Mesenchymal stem cell (in vitro differentiated cells and primary cell): ENCODE measurements at regions not wholly inside any gene's neighbourhood (a gene's known extent, or its start where the extent isn't known, plus 50 kb on each side); places are given as distances from the start of the nearest gene placed in this dataset.

Source experiments
- DNase-seq: peaks from one replicate; pipeline ENCODE4 v3.0.0-alpha.2; 2013
- H2AFZ ChIP-seq: one replicate; pipeline ENCODE4 v1.6.1; 2013; ENCODE audit warnings: low read depth, mild to moderate bottlenecking, control low read depth, inconsistent platforms, low read length, moderate library complexity
- H2AK5ac ChIP-seq: 2 replicates; pipeline ENCODE4 v1.6.1; 2013; ENCODE audit warnings: low read length, moderate library complexity, mild to moderate bottlenecking, inconsistent platforms; ENCODE audit not compliant: severe bottlenecking
- H2BK120ac ChIP-seq: one replicate; pipeline ENCODE4 v1.6.1; 2013; ENCODE audit warnings: low read depth, mild to moderate bottlenecking, inconsistent platforms, low read length, moderate library complexity
- H2BK12ac ChIP-seq, 2 experiments: one replicate each; pipeline ENCODE4 v1.6.1; 2013; ENCODE audit warnings: inconsistent platforms in 2 of 2, low read length in 2 of 2, mild to moderate bottlenecking in 2 of 2, moderate library complexity in 2 of 2, control low read depth in 1 of 2
- H2BK15ac ChIP-seq: one replicate; pipeline ENCODE4 v1.6.1; 2013; ENCODE audit warnings: mild to moderate bottlenecking, low read depth, inconsistent platforms; ENCODE audit not compliant: poor library complexity, severe bottlenecking
- H2BK5ac ChIP-seq: 2 replicates; pipeline ENCODE4 v1.6.1; 2013; ENCODE audit warnings: low read depth, mild to moderate bottlenecking, low read length, control low read depth, inconsistent platforms; ENCODE audit not compliant: poor library complexity, severe bottlenecking
- H3K14ac ChIP-seq, 2 experiments: one replicate each; pipeline ENCODE4 v1.6.1; 2013; ENCODE audit warnings: inconsistent platforms in 2 of 2, low read length in 2 of 2, control low read depth in 1 of 2, mild to moderate bottlenecking in 1 of 2, moderate library complexity in 1 of 2
- H3K18ac ChIP-seq, 2 experiments: one replicate each; pipeline ENCODE4 v1.6.1; 2013; ENCODE audit warnings: inconsistent platforms in 2 of 2, low read length in 2 of 2, control low read depth in 1 of 2, low read depth in 1 of 2, mild to moderate bottlenecking in 1 of 2
- H3K23ac ChIP-seq, 2 experiments: one replicate each; pipeline ENCODE4 v1.6.1; 2013; ENCODE audit warnings: inconsistent platforms in 2 of 2, low read length in 2 of 2, mild to moderate bottlenecking in 2 of 2, moderate library complexity in 2 of 2, control low read depth in 1 of 2
- H3K27ac ChIP-seq: 2 replicates; pipeline ENCODE4 v1.5.1; 2013; ENCODE audit warnings: mild to moderate bottlenecking, moderate library complexity, low read length, control low read depth, inconsistent platforms; ENCODE audit not compliant: poor library complexity, severe bottlenecking
- H3K27me3 ChIP-seq, 2 experiments: 2 replicates each; pipeline versions ENCODE4 v1.6.1 to v1.7.0; 2013; ENCODE audit warnings: low read length in 2 of 2, mild to moderate bottlenecking in 2 of 2, moderate library complexity in 2 of 2, control low read depth in 1 of 2, inconsistent platforms in 1 of 2; ENCODE audit not compliant: control insufficient read depth in 1 of 2, insufficient read depth in 1 of 2
- H3K36me3 ChIP-seq, 2 experiments: 2 replicates each; pipeline versions ENCODE4 v1.6.1 to v1.7.0; 2013; ENCODE audit warnings: low read length in 2 of 2, control low read depth in 1 of 2, inconsistent platforms in 1 of 2, low read depth in 1 of 2, mild to moderate bottlenecking in 1 of 2; ENCODE audit not compliant: insufficient read depth in 2 of 2, control insufficient read depth in 1 of 2
- H3K4ac ChIP-seq, 2 experiments: one replicate each; pipeline ENCODE4 v1.6.1; 2013; ENCODE audit warnings: inconsistent platforms in 2 of 2, low read length in 2 of 2, mild to moderate bottlenecking in 2 of 2, moderate library complexity in 2 of 2, control low read depth in 1 of 2, low read depth in 1 of 2
- H3K4me1 ChIP-seq: 2 replicates; pipeline ENCODE4 v1.6.1; 2013; ENCODE audit warnings: low read depth, low read length, control low read depth; ENCODE audit not compliant: control insufficient read depth, insufficient read depth
- H3K4me2 ChIP-seq: 2 replicates; pipeline ENCODE4 v1.6.1; 2013; ENCODE audit warnings: low read length, mild to moderate bottlenecking, inconsistent platforms; ENCODE audit not compliant: poor library complexity, severe bottlenecking
- H3K4me3 ChIP-seq, 2 experiments: 2 replicates each; pipeline versions ENCODE4 v1.5.1 to v1.7.0; 2013; ENCODE audit warnings: low read length in 2 of 2, mild to moderate bottlenecking in 2 of 2, control low read depth in 1 of 2, low read depth in 1 of 2; ENCODE audit not compliant: insufficient read depth in 1 of 2
- H3K79me1 ChIP-seq: replicated peaks from 2 replicates; pipeline ENCODE4 v1.6.1; 2013; ENCODE audit warnings: mild to moderate bottlenecking, control low read depth, low read length, inconsistent platforms; ENCODE audit not compliant: poor library complexity, severe bottlenecking
- H3K9ac ChIP-seq: 2 replicates; pipeline ENCODE4 v1.7.0; 2013; ENCODE audit warnings: mild to moderate bottlenecking, low read length, moderate library complexity
- H3K9me3 ChIP-seq: 2 replicates; pipeline ENCODE4 v1.7.0; 2013; ENCODE audit warnings: mild to moderate bottlenecking, low read length; ENCODE audit not compliant: control insufficient read depth
- H4K8ac ChIP-seq: one replicate; pipeline ENCODE4 v1.6.1; 2013; ENCODE audit warnings: inconsistent platforms, mild to moderate bottlenecking, low read length, moderate library complexity
- H4K91ac ChIP-seq: one replicate; pipeline ENCODE4 v1.6.1; 2013; ENCODE audit warnings: mild to moderate bottlenecking, low read length, inconsistent platforms
- WGBS: methylation state at CpG from one replicate; pipeline ENCODE4 v1.1.7; 2013; ENCODE audit warnings: mixed read lengths; 5-methylcytosine and 5-hydroxymethylcytosine counted together

DNA sequence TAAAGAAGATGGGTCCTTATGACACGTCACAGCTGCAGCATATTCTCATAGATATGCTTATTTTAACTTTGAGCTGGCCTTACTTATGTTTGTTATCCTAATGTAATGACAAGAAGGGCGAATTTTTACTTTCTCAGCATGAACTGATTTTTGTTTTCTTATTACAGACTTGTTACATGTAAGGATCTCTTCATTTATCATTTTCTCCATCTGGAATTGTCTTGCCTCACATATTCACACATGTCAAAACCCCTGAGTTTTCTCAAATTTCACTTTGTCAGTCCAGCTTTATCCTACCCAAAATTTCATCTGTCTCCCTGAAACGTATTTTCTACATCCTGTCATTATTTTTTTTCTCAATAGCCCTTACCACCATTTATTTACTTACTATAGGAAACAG, 1774.0 kb upstream of the PRR20A start:
- Histone ChIP-seq H3K36me3 (no peaks in the 10 kb centered on the region), H3K9me3 (peaks cover 13% of the 10 kb centered on the region), H3K4me1 (no peaks in the 10 kb centered on the region), H3K23ac (no peak overlapping the region), H3K4me2 (no peak overlapping the region), H2BK12ac (no peak overlapping the region), H3K27ac (no peak overlapping the region), H3K79me1 (no peaks in the 10 kb centered on the region), H3K4ac (no peak overlapping the region), H4K91ac (no peak overlapping the region), H3K27me3 (no peaks in the 10 kb centered on the region), H3K18ac (no peak overlapping the region), H3K9ac (no peak overlapping the region), H3K4me3 (no peak overlapping the region), H2AK5ac (no peak overlapping the region), H2BK120ac (no peak overlapping the region), H2BK5ac (no peak overlapping the region), H4K8ac (no peak overlapping the region), H3K14ac (no peak overlapping the region), H2AFZ (no peak overlapping the region), H2BK15ac (no peak overlapping the region)
- DNase-seq: no peak
- WGBS: 71% methylated on average over 2 of the region's 3 CpGs

DNA sequence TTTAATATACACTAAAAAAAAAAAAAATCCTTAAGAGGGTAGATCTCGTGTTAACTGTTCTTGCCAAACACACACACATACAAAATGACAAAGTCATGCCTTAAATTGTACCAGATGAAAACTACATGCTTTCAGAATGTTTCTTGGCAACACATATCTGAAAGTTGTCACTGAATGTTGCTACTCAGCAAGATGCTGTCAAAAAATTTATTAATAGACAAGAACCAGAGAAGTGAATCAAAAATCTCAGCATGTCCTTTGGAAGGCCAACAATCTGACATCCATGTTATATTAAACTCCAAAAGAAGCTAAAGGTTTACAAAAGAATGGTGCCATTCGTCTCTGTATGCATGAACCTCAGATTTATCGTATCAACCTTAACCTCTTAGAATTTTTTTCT, 1746.2 kb upstream of the PRR20A start:
- Histone ChIP-seq H4K91ac (no peak overlapping the region), H3K27me3 (no peaks in the 10 kb centered on the region), H3K36me3 (no peaks in the 10 kb centered on the region), H3K4me1 (no peaks in the 10 kb centered on the region), H2AK5ac (no peak overlapping the region), H4K8ac (no peak overlapping the region), H3K79me1 (no peaks in the 10 kb centered on the region), H3K18ac (no peak overlapping the region), H2AFZ (no peak overlapping the region), H2BK120ac (no peak overlapping the region), H3K27ac (no peak overlapping the region), H2BK12ac (no peak overlapping the region), H3K9me3 (peaks cover 30% of the 10 kb centered on the region), H3K23ac (no peak overlapping the region), H3K4ac (no peak overlapping the region), H3K9ac (no peak overlapping the region), H3K14ac (no peak overlapping the region), H3K4me2 (no peak overlapping the region), H2BK15ac (no peak overlapping the region), H2BK5ac (no peak overlapping the region), H3K4me3 (no peak overlapping the region)
- no peak for DNase-seq
- WGBS: 100% methylated on average over 1 of the region's 3 CpGs

GRCh38 chr13:55402870-55403269, 1737.8 kb upstream of the PRR20A start:
- Histone ChIP-seq H4K91ac (no peak overlapping the region), H3K18ac (no peak overlapping the region), H3K9me3 (no peaks in the 10 kb centered on the region), H3K27me3 (no peaks in the 10 kb centered on the region), H3K23ac (no peak overlapping the region), H3K36me3 (no peaks in the 10 kb centered on the region), H2BK5ac (no peak overlapping the region), H3K4ac (no peak overlapping the region), H2BK12ac (no peak overlapping the region), H3K4me3 (no peak overlapping the region), H2BK120ac (no peak overlapping the region), H3K27ac (no peak overlapping the region), H3K4me2 (no peak overlapping the region), H4K8ac (no peak overlapping the region), H3K9ac (no peak overlapping the region), H3K4me1 (no peaks in the 10 kb centered on the region), H3K14ac (no peak overlapping the region), H2BK15ac (no peak overlapping the region), H3K79me1 (no peaks in the 10 kb centered on the region), H2AFZ (no peak overlapping the region), H2AK5ac (no peak overlapping the region)
- 88% methylated on average over 1 of the region's 1 CpG for WGBS
- DNase-seq: no peak

GRCh38 chr13:55403887-55404487, 1736.7 kb upstream of the PRR20A start:
- Histone ChIP-seq H3K9me3 (no peaks in the 10 kb centered on the region), H4K8ac (no peak overlapping the region), H3K4ac (no peak overlapping the region), H3K18ac (no peak overlapping the region), H2BK120ac (no peak overlapping the region), H2AFZ (no peak overlapping the region), H2BK15ac (no peak overlapping the region), H2BK12ac (no peak overlapping the region), H3K23ac (no peak overlapping the region), H3K4me2 (no peak overlapping the region), H3K4me3 (no peak overlapping the region), H4K91ac (no peak overlapping the region), H3K4me1 (no peaks in the 10 kb centered on the region), H3K14ac (no peak overlapping the region), H3K36me3 (no peaks in the 10 kb centered on the region), H3K27ac (no peak overlapping the region), H2BK5ac (no peak overlapping the region), H3K9ac (no peak overlapping the region), H3K27me3 (no peaks in the 10 kb centered on the region), H3K79me1 (no peaks in the 10 kb centered on the region), H2AK5ac (no peak overlapping the region)
- DNase-seq: no peak
